ENCODE measurements at regions not wholly inside any gene's neighbourhood (a gene's known extent, or its start where the extent isn't known, plus 50 kb on each side); places are given as distances from the start of the nearest gene placed in this dataset.
A peak's percentile ranks its signal among the peaks of the same experiment; 100 is the strongest.
"Not testable (repeated sequence)": the region's sequence is repeated elsewhere in the genome, so short reads cannot be mapped to it uniquely, and the experiment has no call there.

GRCh38 chr10:124150807-124151417 is 57.5 kb upstream of the CHST15 start:
- H3K4me3 ChIP-seq (ENCODE audit: low read length), result no peak overlapping the region
- no peak for DNase-seq (ENCODE audit: low read depth, low spot score)

- no peak for DNase-seq (ENCODE audit: low read depth, low spot score)
- H3K4me3 ChIP-seq (ENCODE audit: low read length), result no peak overlapping the region
Observed at GRCh38 chr10:124150189-124150806, 56.9 kb upstream of the CHST15 start.

GRCh38 chr10:124149189-124150042 is 56.0 kb upstream of the CHST15 start:
- peak; percentile 80 for DNase-seq (ENCODE audit: low read depth, low spot score)
- no peak overlapping the region for H3K4me3 ChIP-seq (ENCODE audit: low read length)

- H3K4me3 ChIP-seq (ENCODE audit: low read length); DNase-seq (ENCODE audit: low read depth, low spot score): not testable (repeated sequence)
Observed at GRCh38 chr10:124148509-124149188, 55.3 kb upstream of the CHST15 start.

GRCh38 chr10:124146483-124146882 is 53.1 kb upstream of the CHST15 start:
- H3K4me3 ChIP-seq (ENCODE audit: low read length), result no peak overlapping the region

GRCh38 chr10:124145109-124145870 is 51.9 kb upstream of the CHST15 start:
- H3K4me3 ChIP-seq (ENCODE audit: low read length), result no peak overlapping the region
- DNase-seq (ENCODE audit: low read depth, low spot score), result no peak

More at GRCh38 chr10:124146483-124146882, 53.1 kb upstream of the CHST15 start:
- no peak for DNase-seq (ENCODE audit: low read depth, low spot score)

GRCh38 chr10:124144536-124144935 is 51.1 kb upstream of the CHST15 start:
- no peak overlapping the region for H3K4me3 ChIP-seq (ENCODE audit: low read length)
- DNase-seq (ENCODE audit: low read depth, low spot score), result no peak

- no peak overlapping the region for H3K4me3 ChIP-seq (ENCODE audit: low read length)
- no peak for DNase-seq (ENCODE audit: low read depth, low spot score)
Observed at GRCh38 chr10:124143721-124144120, 50.3 kb upstream of the CHST15 start.

All from Jurkat, Clone E6-1 (cell line).